ENCODE measurements at regions not wholly inside any gene's neighbourhood (a gene's known extent, or its start where the extent isn't known, plus 50 kb on each side); places are given as distances from the start of the nearest gene placed in this dataset.

GRCh38 chr17:77417575-77417974, 276.8 kb downstream of the SEC14L1 start:
- Histone ChIP-seq H3K27me3 (ENCODE audit: control insufficient read depth, insufficient read depth, low read length) (no peaks in the 10 kb centered on the region), H3K27ac (ENCODE audit: low read depth, low read length) (no peak overlapping the region), H3K9me3 (ENCODE audit: control insufficient read depth, insufficient read depth, low read length) (peaks cover 6% of the 10 kb centered on the region), H3K4me3 (ENCODE audit: low read depth, low read length) (no peak overlapping the region)
- DNase-seq (ENCODE audit: low read depth, low spot score), result no peak
- TF ChIP-seq, protein P1, sequence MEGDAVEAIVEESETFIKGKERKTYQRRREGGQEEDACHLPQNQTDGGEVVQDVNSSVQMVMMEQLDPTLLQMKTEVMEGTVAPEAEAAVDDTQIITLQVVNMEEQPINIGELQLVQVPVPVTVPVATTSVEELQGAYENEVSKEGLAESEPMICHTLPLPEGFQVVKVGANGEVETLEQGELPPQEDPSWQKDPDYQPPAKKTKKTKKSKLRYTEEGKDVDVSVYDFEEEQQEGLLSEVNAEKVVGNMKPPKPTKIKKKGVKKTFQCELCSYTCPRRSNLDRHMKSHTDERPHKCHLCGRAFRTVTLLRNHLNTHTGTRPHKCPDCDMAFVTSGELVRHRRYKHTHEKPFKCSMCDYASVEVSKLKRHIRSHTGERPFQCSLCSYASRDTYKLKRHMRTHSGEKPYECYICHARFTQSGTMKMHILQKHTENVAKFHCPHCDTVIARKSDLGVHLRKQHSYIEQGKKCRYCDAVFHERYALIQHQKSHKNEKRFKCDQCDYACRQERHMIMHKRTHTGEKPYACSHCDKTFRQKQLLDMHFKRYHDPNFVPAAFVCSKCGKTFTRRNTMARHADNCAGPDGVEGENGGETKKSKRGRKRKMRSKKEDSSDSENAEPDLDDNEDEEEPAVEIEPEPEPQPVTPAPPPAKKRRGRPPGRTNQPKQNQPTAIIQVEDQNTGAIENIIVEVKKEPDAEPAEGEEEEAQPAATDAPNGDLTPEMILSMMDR (IDR thresholded peaks at IDR 0.05; ENCODE audit: low read depth, low read length), result no peak
- POLR2A ChIA-PET, result no interaction called here
- CTCF ChIA-PET, result interaction anchor here (1.4 kb wide), 1 partner anchor 86 kb away, joined by 3 read pairs; no protein-coding TSS in a partner anchor

GRCh38 chr17:77418609-77419008, 277.8 kb downstream of the SEC14L1 start:
- no peak overlapping the region for H3K4me3 ChIP-seq (ENCODE audit: low read depth, low read length)
- ChIA-PET CTCF (interaction anchor here (1.4 kb wide), 1 partner anchor 87 kb away, joined by 3 read pairs; no protein-coding TSS in a partner anchor), POLR2A (no interaction called here)
- TF ChIP-seq, protein P1 (IDR thresholded peaks at IDR 0.05; ENCODE audit: low read depth, low read length), result no peak
- no peak for DNase-seq (ENCODE audit: low read depth, low spot score)
- H3K9me3 ChIP-seq (ENCODE audit: control insufficient read depth, insufficient read depth, low read length), result peaks cover 1% of the 10 kb centered on the region
- H3K27me3 ChIP-seq (ENCODE audit: control insufficient read depth, insufficient read depth, low read length), result no peaks in the 10 kb centered on the region
- H3K27ac ChIP-seq (ENCODE audit: low read depth, low read length), result peak overlapping the region; percentile 39

DNA sequence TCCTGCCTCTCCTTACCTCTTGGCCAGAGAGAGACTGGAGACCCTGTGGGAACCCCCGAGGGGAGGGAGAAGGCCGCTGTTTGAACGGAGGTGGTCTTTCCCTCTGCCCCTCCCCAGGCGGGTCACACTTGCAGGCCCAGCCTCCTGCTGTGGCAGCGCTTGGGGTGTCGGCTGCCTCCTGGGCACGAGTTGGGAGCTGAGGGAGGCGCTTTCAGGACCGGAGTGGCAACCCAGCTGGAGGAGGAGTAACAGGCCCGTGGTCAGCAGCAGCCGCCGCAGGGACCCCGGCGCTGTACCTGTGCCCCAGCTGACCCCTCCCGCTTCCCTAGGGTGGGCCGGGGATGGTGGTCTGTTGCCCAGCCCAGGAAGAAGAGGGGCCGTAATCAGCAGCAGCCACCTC, 278.3 kb downstream of the SEC14L1 start:
- peak overlapping the region; percentile 39 for H3K27ac ChIP-seq (ENCODE audit: low read depth, low read length)
- ChIA-PET POLR2A (interaction anchor here (0.6 kb wide), 1 partner anchor 8 kb away, joined by 6 read pairs; no protein-coding TSS in a partner anchor), CTCF (interaction anchor here (1.4 kb wide), 1 partner anchor 87 kb away, joined by 3 read pairs; no protein-coding TSS in a partner anchor)
- H3K9me3 ChIP-seq (ENCODE audit: control insufficient read depth, insufficient read depth, low read length), result no peaks in the 10 kb centered on the region; the same call in 1 of the 2 replicates
- TF ChIP-seq, protein P1 (IDR thresholded peaks at IDR 0.05; ENCODE audit: low read depth, low read length), result no peak
- DNase-seq (ENCODE audit: low read depth, low spot score), result no peak
- H3K4me3 ChIP-seq (ENCODE audit: low read depth, low read length), result no peak overlapping the region
- no peaks in the 10 kb centered on the region for H3K27me3 ChIP-seq (ENCODE audit: control insufficient read depth, insufficient read depth, low read length)

DNA sequence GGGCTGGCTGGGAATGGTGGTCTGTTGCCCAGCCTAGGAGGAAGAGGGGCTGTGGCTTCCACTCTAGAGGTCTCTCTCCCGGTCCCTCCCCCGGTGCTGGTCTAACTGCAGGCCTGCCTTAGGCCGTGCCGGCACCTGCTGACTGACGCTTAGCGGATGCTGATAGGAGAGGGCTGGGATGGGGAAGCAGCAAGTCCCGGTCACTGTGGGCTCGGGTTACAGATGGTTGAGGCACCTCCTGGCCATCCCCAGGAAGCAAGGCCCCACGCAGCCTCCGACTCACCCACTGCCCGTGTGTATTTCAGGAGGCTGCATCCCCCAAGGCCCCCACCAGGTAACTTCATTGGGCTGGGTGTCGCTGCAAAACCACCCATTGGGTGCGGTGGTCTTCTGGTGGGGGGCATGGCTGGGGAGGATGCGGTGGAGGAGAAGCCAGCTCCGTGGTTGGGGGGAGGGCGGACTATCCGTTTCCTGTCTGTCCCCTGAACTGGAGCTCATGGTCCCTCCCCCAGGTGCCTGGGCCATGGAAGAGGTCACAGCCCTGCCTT, 278.9 kb downstream of the SEC14L1 start:
- peak overlapping the region; percentile 69 for H3K27ac ChIP-seq (ENCODE audit: low read depth, low read length)
- POLR2A ChIA-PET, result interaction anchor here (0.6 to 1.7 kb wide), 2 partner anchors 8 to 28 kb away, joined by 6 to 10 read pairs; no protein-coding TSS in a partner anchor
- CTCF ChIA-PET, result interaction anchor here (1.8 kb wide), 1 partner anchor 11 kb away, joined by 7 read pairs; no protein-coding TSS in a partner anchor
- DNase-seq (ENCODE audit: low read depth, low spot score), result no peak
- H3K4me3 ChIP-seq (ENCODE audit: low read depth, low read length), result no peak overlapping the region
- no peaks in the 10 kb centered on the region; the same call in 1 of the 2 replicates for H3K9me3 ChIP-seq (ENCODE audit: control insufficient read depth, insufficient read depth, low read length)
- TF ChIP-seq, protein P1 (IDR thresholded peaks at IDR 0.05; ENCODE audit: low read depth, low read length), result no peak
- no peaks in the 10 kb centered on the region for H3K27me3 ChIP-seq (ENCODE audit: control insufficient read depth, insufficient read depth, low read length)

DNA sequence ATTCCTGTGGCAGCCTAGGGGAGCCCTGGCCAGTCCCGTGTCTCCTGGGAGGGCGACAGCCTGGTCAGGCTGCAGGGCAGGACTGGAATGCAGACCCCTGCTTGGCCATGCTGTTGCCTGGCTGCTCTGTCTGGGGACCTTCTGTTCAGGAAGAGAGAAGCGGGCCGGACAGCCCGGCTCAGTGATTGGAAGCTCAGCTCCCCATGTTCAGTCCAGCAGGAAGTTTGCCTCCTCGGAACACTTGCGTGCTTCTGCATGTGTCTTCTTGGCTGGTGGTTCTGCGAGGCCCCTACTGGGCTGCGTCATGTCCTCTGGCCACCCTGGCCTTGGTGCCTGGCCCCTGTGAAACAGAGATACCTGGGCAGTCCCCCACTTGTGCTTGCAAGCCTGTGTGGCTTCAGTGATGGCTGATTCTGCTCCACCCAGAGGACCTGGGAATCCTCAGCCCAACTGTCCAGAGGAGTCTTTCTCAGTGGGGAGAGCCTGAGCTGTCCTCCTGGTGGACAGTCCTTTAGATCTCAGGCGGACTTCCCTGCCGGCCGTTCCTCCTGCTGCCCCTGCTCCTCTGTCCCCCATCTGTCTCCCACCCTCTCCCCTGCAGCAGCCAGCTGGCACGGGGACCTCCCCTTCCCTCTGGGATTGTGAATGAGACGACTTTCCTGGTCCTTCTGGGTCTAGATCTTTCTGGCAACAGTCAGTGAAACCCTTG, 279.5 kb downstream of the SEC14L1 start:
- TF ChIP-seq, protein P1 (IDR thresholded peaks at IDR 0.05; ENCODE audit: low read depth, low read length), result 0 out of 2 replicates have a peak, but pooled peaks have one; percentile 25
- ChIA-PET POLR2A (interaction anchor here (1.0 to 1.7 kb wide), 7 partner anchors 8 to 66 kb away, joined by 3 to 10 read pairs (median 5); no protein-coding TSS in a partner anchor), CTCF (interaction anchor here (0.5 to 1.8 kb wide), 6 partner anchors 9 to 765 kb away, joined by 3 to 9 read pairs (median 4); no protein-coding TSS in a partner anchor)
- H3K9me3 ChIP-seq (ENCODE audit: control insufficient read depth, insufficient read depth, low read length), result no peaks in the 10 kb centered on the region; the same call in 1 of the 2 replicates
- no peaks in the 10 kb centered on the region for H3K27me3 ChIP-seq (ENCODE audit: control insufficient read depth, insufficient read depth, low read length)
- DNase-seq (ENCODE audit: low read depth, low spot score), result no peak
- H3K4me3 ChIP-seq (ENCODE audit: low read depth, low read length), result no peak overlapping the region
- H3K27ac ChIP-seq (ENCODE audit: low read depth, low read length), result peak overlapping the region; percentile 69
